ENCODE measurements at regions not wholly inside any gene's neighbourhood (a gene's known extent, or its start where the extent isn't known, plus 50 kb on each side); places are given as distances from the start of the nearest gene placed in this dataset.

DNA sequence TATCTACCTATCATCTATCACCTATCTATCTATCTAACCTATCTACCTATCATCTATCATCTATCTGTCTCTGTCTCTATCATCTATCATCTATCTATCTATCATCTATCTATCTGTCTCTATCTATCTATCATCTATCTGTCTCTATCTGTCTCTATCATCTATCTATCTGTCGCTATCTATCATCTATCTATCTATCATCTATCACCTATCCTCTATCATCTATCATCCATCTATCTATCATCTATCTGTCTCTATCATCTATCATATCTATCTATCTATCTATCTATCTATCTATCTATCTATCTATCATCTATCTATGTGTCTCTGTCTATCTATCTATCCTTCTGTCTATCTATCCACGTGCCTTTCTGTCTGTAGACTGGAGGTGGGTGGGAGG, 59.5 kb upstream of the FAM20C start:
- no peak for DNase-seq (ENCODE audit: low read depth)
- H3K4me3 ChIP-seq (ENCODE audit: control insufficient read depth, low read depth, low read length): no peak overlapping the region
- TF ChIP-seq, protein P1, sequence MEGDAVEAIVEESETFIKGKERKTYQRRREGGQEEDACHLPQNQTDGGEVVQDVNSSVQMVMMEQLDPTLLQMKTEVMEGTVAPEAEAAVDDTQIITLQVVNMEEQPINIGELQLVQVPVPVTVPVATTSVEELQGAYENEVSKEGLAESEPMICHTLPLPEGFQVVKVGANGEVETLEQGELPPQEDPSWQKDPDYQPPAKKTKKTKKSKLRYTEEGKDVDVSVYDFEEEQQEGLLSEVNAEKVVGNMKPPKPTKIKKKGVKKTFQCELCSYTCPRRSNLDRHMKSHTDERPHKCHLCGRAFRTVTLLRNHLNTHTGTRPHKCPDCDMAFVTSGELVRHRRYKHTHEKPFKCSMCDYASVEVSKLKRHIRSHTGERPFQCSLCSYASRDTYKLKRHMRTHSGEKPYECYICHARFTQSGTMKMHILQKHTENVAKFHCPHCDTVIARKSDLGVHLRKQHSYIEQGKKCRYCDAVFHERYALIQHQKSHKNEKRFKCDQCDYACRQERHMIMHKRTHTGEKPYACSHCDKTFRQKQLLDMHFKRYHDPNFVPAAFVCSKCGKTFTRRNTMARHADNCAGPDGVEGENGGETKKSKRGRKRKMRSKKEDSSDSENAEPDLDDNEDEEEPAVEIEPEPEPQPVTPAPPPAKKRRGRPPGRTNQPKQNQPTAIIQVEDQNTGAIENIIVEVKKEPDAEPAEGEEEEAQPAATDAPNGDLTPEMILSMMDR (IDR thresholded peaks at IDR 0.05; ENCODE audit: control insufficient read depth, insufficient read depth, low read depth, low read length, missing control alignments): no peak

DNA sequence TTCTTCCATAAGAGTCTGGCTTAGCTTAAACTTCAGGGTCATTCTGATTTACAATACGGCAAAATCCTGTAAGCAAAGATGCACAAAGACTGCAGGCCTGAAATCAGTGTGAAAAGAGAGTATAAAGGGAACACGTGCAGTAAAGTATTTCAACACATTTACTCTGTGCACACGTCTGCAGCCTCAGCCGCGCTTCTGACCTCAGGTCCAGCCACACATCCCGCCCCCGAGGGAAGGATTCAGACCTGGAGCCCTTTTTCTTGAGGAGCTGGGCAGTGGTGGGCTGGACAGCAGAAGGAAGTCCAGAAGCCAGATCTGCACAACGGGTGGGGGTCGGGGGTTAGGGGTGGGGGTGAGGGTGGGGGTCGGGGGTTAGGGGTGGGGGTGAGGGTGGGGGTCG, 58.9 kb upstream of the FAM20C start:
- DNase-seq (ENCODE audit: low read depth): no peak
- H3K4me3 ChIP-seq (ENCODE audit: control insufficient read depth, low read depth, low read length): no peak overlapping the region
- TF ChIP-seq, protein P1 (IDR thresholded peaks at IDR 0.05; ENCODE audit: control insufficient read depth, insufficient read depth, low read depth, low read length, missing control alignments): no peak

DNA sequence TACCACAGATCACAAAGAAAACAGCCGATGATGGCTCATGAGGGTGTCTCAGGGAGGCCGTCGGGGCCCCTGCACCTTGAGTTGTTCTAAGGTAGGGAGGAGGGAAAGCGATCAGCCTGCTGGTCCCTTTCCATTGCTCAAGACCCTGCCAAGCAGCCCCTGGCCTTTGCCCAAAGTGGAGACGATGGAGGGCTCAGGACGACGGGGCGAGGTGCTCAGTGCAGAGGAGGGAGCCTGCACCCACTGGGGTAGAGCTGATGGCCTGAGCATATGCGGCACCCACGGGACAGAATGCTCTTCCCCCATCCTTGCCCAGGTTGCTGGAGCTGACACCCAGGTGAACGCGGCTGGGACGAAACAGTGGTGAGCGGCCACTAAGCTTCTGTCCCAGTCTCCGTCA, 58.3 kb upstream of the FAM20C start:
- TF ChIP-seq, protein P1 (IDR thresholded peaks at IDR 0.05; ENCODE audit: control insufficient read depth, insufficient read depth, low read depth, low read length, missing control alignments): no peak
- no peak overlapping the region for H3K4me3 ChIP-seq (ENCODE audit: control insufficient read depth, low read depth, low read length)
- no peak for DNase-seq (ENCODE audit: low read depth)

- TF ChIP-seq, protein P1 (IDR thresholded peaks at IDR 0.05; ENCODE audit: control insufficient read depth, insufficient read depth, low read depth, low read length, missing control alignments): no peak
- DNase-seq (ENCODE audit: low read depth): no peak
- no peak overlapping the region for H3K4me3 ChIP-seq (ENCODE audit: control insufficient read depth, low read depth, low read length)
Observed at GRCh38 chr7:134561-135256, 57.7 kb upstream of the FAM20C start.

- DNase-seq (ENCODE audit: low read depth): no peak
- TF ChIP-seq, protein P1 (IDR thresholded peaks at IDR 0.05; ENCODE audit: control insufficient read depth, insufficient read depth, low read depth, low read length, missing control alignments): no peak
Observed at GRCh38 chr7:135257-135653, 57.1 kb upstream of the FAM20C start.

GRCh38 chr7:135731-136645, 56.4 kb upstream of the FAM20C start:
- no peak for DNase-seq (ENCODE audit: low read depth)
- no peak overlapping the region for H3K4me3 ChIP-seq (ENCODE audit: control insufficient read depth, low read depth, low read length)
- TF ChIP-seq, protein P1 (IDR thresholded peaks at IDR 0.05; ENCODE audit: control insufficient read depth, insufficient read depth, low read depth, low read length, missing control alignments): no peak

More at GRCh38 chr7:135257-135653, 57.1 kb upstream of the FAM20C start:
- H3K4me3 ChIP-seq (ENCODE audit: control insufficient read depth, low read depth, low read length): no peak overlapping the region

All from AG09309 (cell line).